IPS-20b (cell line): ENCODE measurements at regions not wholly inside any gene's neighbourhood (a gene's known extent, or its start where the extent isn't known, plus 50 kb on each side); places are given as distances from the start of the nearest gene placed in this dataset.

Source experiments
- H3K27ac ChIP-seq: one replicate; pipeline ENCODE4 v1.5.1; 2013; ENCODE audit warnings: low read length
- H3K27me3 ChIP-seq: 2 replicates; pipeline ENCODE4 v1.6.1; 2013; ENCODE audit warnings: mild to moderate bottlenecking, low read length, inconsistent platforms; ENCODE audit not compliant: insufficient read depth
- H3K36me3 ChIP-seq: 2 replicates; pipeline ENCODE4 v1.6.1; 2013; ENCODE audit warnings: low read depth, mild to moderate bottlenecking, inconsistent platforms, low read length, moderate library complexity; ENCODE audit not compliant: insufficient read depth
- H3K4me1 ChIP-seq: 2 replicates; pipeline ENCODE4 v1.6.1; 2013; ENCODE audit warnings: mild to moderate bottlenecking, control low read depth, inconsistent platforms, low read length, moderate library complexity; ENCODE audit not compliant: insufficient read depth
- H3K4me3 ChIP-seq: 2 replicates; pipeline ENCODE4 v1.5.1; 2013; ENCODE audit warnings: mild to moderate bottlenecking, low read length, inconsistent platforms
- H3K9ac ChIP-seq: 2 replicates; pipeline ENCODE4 v1.6.1; 2013; ENCODE audit warnings: low read depth, mild to moderate bottlenecking, inconsistent platforms, low read length, moderate library complexity
- H3K9me3 ChIP-seq: 2 replicates; pipeline ENCODE4 v1.6.1; 2013; ENCODE audit warnings: mild to moderate bottlenecking, low read depth, low read length, inconsistent platforms; ENCODE audit not compliant: insufficient read depth

DNA sequence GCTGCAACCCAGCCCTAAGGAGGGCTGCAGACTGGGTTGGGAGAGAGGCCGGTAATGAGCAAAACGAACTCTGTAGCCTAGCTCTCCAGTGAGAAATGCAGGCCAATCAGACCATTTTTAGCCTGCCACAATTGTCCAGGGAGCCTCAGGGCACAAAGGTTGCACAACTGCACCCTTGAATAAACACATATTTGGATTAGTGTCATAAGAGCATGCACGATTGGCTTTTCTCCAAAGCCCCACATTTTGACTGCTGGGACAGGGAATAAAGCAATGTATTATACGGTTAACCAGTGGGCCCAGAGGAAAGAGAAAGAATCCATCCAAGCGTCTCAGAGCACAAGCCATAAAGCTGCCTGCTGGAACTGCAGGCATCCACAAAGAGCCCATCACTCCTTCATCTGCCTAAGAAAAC lies 729.4 kb upstream of the SGCG start:
- Histone ChIP-seq H3K27me3 (no peaks in the 10 kb centered on the region), H3K27ac (no peak overlapping the region), H3K9me3 (no peaks in the 10 kb centered on the region), H3K4me1 (peaks cover 28% of the 10 kb centered on the region), H3K9ac (no peak overlapping the region), H3K4me3 (no peak overlapping the region), H3K36me3 (no peaks in the 10 kb centered on the region)

DNA sequence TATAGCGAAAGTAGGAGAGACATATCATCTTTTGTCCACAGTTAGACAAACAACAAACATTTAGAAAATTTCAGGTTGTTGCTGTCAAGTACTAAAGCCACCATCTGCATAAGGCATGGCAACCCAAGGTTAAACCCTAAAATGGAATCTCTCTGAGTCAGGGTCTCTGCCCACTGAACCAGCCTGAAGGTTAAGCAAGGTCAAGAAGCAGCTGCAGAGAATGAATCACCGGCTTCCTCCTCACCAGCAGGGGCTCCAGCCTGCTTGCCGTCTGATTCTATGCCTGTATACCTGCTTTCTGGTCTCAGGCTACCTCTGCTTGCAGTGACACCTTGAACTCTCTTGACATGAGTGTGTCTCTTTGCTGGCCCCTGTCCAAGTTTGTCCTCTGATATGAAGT lies 726.2 kb upstream of the SGCG start:
- Histone ChIP-seq H3K36me3 (no peaks in the 10 kb centered on the region), H3K9me3 (no peaks in the 10 kb centered on the region), H3K27me3 (no peaks in the 10 kb centered on the region), H3K4me1 (peaks cover 31% of the 10 kb centered on the region), H3K27ac (no peak overlapping the region), H3K9ac (no peak overlapping the region), H3K4me3 (no peak overlapping the region)

DNA sequence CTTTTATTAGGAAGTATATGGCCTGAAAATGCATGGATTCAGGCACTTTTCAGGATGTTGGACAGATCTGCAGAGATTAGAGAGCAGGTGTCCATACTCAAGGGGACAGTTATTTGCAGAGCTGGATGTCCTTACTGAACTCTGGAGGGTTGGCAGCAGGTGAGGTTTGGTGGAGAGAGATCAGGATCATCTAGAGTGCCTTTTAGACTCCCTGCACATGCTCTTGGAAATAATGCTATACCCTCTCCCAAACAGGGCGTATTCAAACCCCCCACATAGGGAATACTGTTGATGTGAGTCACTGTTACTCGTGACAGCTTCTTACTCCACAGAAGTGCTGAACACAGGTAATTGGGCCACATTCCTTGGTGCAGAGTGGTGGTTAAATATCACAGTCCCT lies 725.7 kb upstream of the SGCG start:
- Histone ChIP-seq H3K9me3 (no peaks in the 10 kb centered on the region), H3K4me1 (peaks cover 31% of the 10 kb centered on the region), H3K36me3 (no peaks in the 10 kb centered on the region), H3K9ac (no peak overlapping the region), H3K4me3 (no peak overlapping the region), H3K27ac (no peak overlapping the region), H3K27me3 (no peaks in the 10 kb centered on the region)

DNA sequence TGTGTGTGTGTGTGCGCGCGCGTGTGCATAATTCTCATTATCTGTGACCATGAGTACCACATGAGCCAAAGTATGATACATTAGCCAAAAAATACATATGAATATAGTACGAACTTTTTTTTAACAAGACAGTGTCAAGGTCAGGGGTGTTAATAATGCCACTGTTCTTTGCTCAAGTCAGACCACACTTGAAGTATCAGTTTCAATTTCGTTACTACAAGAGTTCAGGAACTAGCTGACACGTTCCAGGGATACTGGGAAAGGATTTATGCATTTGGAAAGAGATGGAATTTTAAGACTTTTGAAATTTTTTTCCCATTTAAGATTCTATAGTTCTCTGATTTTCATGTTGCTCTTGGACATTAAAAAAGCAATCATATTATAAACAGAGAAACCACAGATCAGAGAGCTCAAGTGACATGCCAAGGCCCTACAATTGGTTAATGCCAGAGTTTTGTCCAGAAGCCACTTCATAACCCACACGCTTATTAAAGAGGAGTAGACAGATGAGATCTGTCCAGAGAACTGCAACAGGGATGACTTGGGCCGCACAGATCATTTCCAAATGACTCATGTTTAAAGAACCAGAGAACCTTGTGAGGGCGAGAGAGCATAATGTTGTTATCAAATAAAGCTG lies 718.8 kb upstream of the SGCG start:
- no peaks in the 10 kb centered on the region for H3K9me3 ChIP-seq
- H3K36me3 ChIP-seq = no peaks in the 10 kb centered on the region
- no peaks in the 10 kb centered on the region for H3K27me3 ChIP-seq
- no peaks in the 10 kb centered on the region for H3K4me1 ChIP-seq
- no peak overlapping the region for H3K9ac ChIP-seq
- no peak overlapping the region for H3K4me3 ChIP-seq
- no peak overlapping the region for H3K27ac ChIP-seq

DNA sequence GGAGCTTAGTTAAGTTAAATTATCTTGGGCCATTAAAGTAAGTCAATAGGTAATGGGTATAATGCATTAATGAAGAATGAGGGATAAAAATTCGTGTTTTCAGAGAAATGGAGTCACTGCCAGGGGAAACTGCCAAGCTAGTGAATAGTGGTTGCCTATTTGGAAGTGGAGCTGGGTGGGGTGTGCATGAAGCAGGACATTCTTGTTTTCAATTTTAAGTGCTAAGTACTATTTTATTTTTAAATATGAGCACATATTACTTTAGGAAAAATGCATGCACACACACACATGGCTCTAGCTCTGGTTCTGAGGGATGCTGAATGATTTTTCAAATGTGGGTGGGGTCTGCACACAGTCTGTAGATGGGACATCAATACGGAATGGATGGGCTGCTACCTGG lies 717.7 kb upstream of the SGCG start:
- no peak overlapping the region for H3K4me3 ChIP-seq
- H3K27me3 ChIP-seq = no peaks in the 10 kb centered on the region
- no peaks in the 10 kb centered on the region for H3K4me1 ChIP-seq
- H3K27ac ChIP-seq = no peak overlapping the region
- H3K9ac ChIP-seq = no peak overlapping the region
- no peaks in the 10 kb centered on the region for H3K9me3 ChIP-seq
- no peaks in the 10 kb centered on the region for H3K36me3 ChIP-seq

DNA sequence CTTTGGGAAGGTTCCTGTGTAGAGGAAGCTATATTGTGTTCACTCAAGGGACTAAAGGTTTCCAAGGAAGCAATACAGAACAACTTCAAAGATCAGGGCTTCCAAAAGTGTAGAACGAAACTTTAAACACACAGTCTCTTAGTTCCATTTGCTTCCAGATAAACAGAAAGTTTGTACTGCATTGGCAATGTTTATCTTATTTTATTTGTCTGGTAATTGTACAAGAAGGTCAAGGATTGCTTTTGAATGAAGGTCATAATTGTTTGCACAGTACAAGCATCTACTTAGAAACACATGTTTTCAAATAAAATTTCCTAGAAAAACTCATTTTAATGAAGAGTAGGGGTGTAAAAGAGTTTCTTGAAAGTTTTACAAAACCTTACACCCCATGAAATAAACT lies 712.7 kb upstream of the SGCG start:
- Histone ChIP-seq H3K4me1 (no peaks in the 10 kb centered on the region), H3K9ac (no peak overlapping the region), H3K27me3 (no peaks in the 10 kb centered on the region), H3K4me3 (no peak overlapping the region), H3K9me3 (no peaks in the 10 kb centered on the region), H3K27ac (no peak overlapping the region), H3K36me3 (no peaks in the 10 kb centered on the region)

DNA sequence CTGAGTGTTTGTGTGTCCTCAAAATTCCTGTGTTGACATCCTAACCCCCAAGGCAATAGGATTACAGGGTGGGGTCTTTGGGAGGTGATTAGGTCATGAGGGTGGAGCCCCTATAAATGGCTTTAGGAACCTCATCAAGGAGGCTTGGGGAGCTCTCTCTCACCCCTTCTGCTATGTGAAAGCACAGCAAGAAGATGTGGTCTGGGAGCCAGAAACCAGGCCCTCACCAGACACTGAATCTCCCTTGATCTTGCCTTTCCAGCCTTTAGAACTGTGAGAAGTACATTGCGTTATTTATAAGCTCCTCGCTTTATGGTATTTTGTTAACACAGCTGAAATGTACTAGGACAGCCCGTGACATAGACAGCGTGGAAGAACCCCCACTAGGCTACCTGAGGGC lies 712.0 kb upstream of the SGCG start:
- Histone ChIP-seq H3K27ac (no peak overlapping the region), H3K4me1 (no peaks in the 10 kb centered on the region), H3K27me3 (no peaks in the 10 kb centered on the region), H3K9me3 (no peaks in the 10 kb centered on the region), H3K9ac (no peak overlapping the region), H3K36me3 (no peaks in the 10 kb centered on the region), H3K4me3 (no peak overlapping the region)

DNA sequence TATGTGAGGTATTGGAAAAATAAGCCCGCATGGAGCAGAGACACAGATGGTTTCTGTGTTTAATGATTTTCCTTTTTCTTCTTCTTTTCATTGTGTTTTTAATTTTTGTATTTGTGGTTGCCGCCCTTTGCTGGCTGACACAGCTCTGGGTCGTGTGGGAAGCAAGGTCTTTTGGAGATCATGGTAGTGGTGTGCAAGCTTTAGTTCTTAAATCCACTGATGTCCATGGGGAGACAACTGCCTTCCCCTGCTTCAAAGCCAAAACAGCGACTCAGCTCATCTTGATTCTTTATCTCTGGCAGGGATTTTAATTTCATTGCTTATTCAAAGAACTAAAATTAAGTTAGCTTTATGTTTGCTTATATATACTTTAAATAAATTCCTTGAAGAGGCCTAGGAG lies 711.3 kb upstream of the SGCG start:
- H3K4me1 ChIP-seq = no peaks in the 10 kb centered on the region
- no peak overlapping the region for H3K9ac ChIP-seq
- H3K4me3 ChIP-seq = no peak overlapping the region
- no peaks in the 10 kb centered on the region for H3K27me3 ChIP-seq
- H3K27ac ChIP-seq = no peak overlapping the region
- no peaks in the 10 kb centered on the region for H3K9me3 ChIP-seq
- no peaks in the 10 kb centered on the region for H3K36me3 ChIP-seq

DNA sequence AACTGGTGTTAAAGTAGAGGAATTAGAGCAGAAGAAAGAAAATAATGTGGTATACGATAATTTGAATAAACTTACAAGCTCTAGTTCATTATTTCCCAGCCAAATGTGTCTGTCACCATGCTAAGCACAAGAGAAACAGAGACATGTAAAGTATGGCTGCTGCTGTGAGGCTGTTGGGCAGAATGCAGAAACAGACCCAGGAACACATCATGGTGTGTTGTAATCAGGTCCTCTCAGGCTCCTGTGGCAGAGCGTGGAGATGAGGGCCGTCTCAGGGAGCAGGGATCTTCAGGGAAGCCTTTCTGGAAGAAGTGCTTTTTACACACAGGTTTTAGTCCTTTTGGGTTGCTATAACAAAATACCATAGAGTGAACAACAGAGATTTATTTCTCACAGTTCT lies 710.7 kb upstream of the SGCG start:
- Histone ChIP-seq H3K27me3 (no peaks in the 10 kb centered on the region), H3K4me1 (no peaks in the 10 kb centered on the region), H3K4me3 (no peak overlapping the region), H3K9ac (no peak overlapping the region), H3K9me3 (no peaks in the 10 kb centered on the region), H3K27ac (no peak overlapping the region), H3K36me3 (no peaks in the 10 kb centered on the region)

DNA sequence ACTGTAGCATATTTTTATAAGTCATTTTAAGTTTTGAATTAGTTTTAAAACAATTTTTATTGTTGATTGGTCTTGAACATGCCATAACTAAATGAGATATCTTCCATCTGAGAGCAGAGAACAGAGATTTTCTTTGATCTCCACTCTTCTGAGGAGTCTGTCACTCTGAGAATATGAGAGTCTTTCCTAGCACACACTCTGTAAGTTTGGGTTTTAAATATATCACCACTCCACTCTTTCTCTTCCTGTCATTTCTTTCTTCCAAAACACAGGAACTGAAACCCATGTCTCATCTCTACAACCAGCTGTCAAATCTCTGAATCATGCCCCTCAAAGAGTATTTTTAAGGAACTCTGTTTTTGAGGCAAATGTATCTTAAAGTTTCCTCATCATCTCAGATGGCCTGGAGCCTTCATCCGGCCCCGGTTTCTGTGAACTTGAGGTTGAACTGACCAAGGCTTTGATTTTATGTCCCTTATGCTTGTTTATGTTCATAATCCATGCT lies 698.2 kb upstream of the SGCG start:
- no peak overlapping the region for H3K9ac ChIP-seq
- no peaks in the 10 kb centered on the region for H3K4me1 ChIP-seq
- H3K27ac ChIP-seq = no peak overlapping the region
- H3K36me3 ChIP-seq = no peaks in the 10 kb centered on the region
- H3K27me3 ChIP-seq = no peaks in the 10 kb centered on the region
- H3K4me3 ChIP-seq = no peak overlapping the region
- H3K9me3 ChIP-seq = no peaks in the 10 kb centered on the region; the same call in 1 of the 2 replicates

DNA sequence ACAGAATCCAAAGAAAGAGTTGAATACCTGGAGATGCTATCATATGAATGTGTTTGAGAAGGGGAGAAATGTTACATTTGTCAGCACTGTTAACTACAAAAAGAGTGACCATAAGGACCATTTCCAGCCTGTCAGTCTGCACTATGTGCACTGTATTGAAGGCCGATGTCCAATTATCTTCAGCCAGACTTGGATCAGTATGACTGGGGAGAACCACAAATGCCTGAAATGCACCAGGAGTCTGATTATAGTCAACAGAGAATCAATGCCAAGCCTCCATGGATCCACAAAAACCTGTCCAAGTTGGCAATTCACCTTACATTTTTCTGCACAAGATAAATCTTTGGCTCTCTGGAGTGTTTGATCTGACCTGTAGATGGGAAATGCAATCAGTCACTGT lies 697.5 kb upstream of the SGCG start:
- Histone ChIP-seq H3K27ac (no peak overlapping the region), H3K27me3 (no peaks in the 10 kb centered on the region), H3K9ac (no peak overlapping the region), H3K4me1 (no peaks in the 10 kb centered on the region), H3K9me3 (no peaks in the 10 kb centered on the region; the same call in 1 of the 2 replicates), H3K4me3 (no peak overlapping the region), H3K36me3 (no peaks in the 10 kb centered on the region)

DNA sequence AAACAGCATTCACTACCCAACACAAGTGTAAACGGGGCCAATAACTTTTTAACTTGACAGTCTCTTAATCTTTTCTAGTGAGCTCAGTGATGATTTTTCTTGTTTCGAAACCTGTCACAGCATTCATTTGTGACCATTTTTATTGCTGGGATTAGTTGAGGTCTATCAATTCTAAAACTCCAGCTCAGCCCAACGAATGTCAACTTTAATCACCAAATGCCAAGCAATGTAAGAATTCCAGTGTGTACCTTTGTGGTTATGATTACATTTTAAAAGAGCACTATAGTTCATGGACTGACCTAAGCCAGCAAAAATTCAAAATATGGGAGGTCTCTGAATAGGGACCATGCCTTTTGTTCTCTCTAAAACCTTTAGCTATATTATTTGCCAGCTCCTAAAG lies 694.3 kb upstream of the SGCG start:
- Histone ChIP-seq H3K27me3 (no peaks in the 10 kb centered on the region), H3K9me3 (no peaks in the 10 kb centered on the region; the same call in 1 of the 2 replicates), H3K27ac (no peak overlapping the region), H3K9ac (no peak overlapping the region), H3K4me1 (no peaks in the 10 kb centered on the region), H3K36me3 (no peaks in the 10 kb centered on the region), H3K4me3 (no peak overlapping the region)
